AG08396 (cell line): ENCODE measurements at regions not wholly inside any gene's neighbourhood (a gene's known extent, or its start where the extent isn't known, plus 50 kb on each side); places are given as distances from the start of the nearest gene placed in this dataset.
"Not testable (repeated sequence)": the region's sequence is repeated elsewhere in the genome, so short reads cannot be mapped to it uniquely, and the experiment has no call there.

Experiments
- DNase-seq: peaks from one replicate; pipeline ENCODE4 v3.0.0; 2012; ENCODE audit warnings: low spot score, mixed read lengths

- no peak for DNase-seq
Measured at GRCh38 chr1:194809665-194810064, 1623.3 kb upstream of the B3GALT2 start.

GRCh38 chr1:194809215-194809614 is 1622.8 kb upstream of the B3GALT2 start:
- no peak for DNase-seq

GRCh38 chr1:194807530-194808220 is 1621.3 kb upstream of the B3GALT2 start:
- DNase-seq: no peak

- DNase-seq: no peak
Measured at GRCh38 chr1:194802572-194802971, 1616.2 kb upstream of the B3GALT2 start.

GRCh38 chr1:194795917-194796593 is 1609.6 kb upstream of the B3GALT2 start:
- DNase-seq: no peak

GRCh38 chr1:194787001-194787400 is 1600.6 kb upstream of the B3GALT2 start:
- no peak for DNase-seq

GRCh38 chr1:194786027-194786426 is 1599.6 kb upstream of the B3GALT2 start:
- no peak for DNase-seq

GRCh38 chr1:194776657-194777056 is 1590.2 kb upstream of the B3GALT2 start:
- no peak for DNase-seq

- DNase-seq: no peak
Measured at GRCh38 chr1:194774535-194774934, 1588.1 kb upstream of the B3GALT2 start.

GRCh38 chr1:194755241-194755994 is 1569.0 kb upstream of the B3GALT2 start:
- no peak for DNase-seq

GRCh38 chr1:194738843-194739242 is 1552.4 kb upstream of the B3GALT2 start:
- DNase-seq: not testable (repeated sequence)

- no peak for DNase-seq
Measured at GRCh38 chr1:194734970-194735369, 1548.6 kb upstream of the B3GALT2 start.

GRCh38 chr1:194731025-194731424 is 1544.6 kb upstream of the B3GALT2 start:
- no peak for DNase-seq

GRCh38 chr1:194730304-194730703 is 1543.9 kb upstream of the B3GALT2 start:
- DNase-seq: no peak

- no peak for DNase-seq
Measured at GRCh38 chr1:194723067-194723466, 1536.7 kb upstream of the B3GALT2 start.

GRCh38 chr1:194717941-194718340 is 1531.5 kb upstream of the B3GALT2 start:
- no peak for DNase-seq

GRCh38 chr1:194717334-194717733 is 1530.9 kb upstream of the B3GALT2 start:
- no peak for DNase-seq

GRCh38 chr1:194710671-194711070 is 1524.3 kb upstream of the B3GALT2 start:
- DNase-seq: no peak

- no peak for DNase-seq
Measured at GRCh38 chr1:194709439-194709838, 1523.0 kb upstream of the B3GALT2 start.

- DNase-seq: no peak
Measured at GRCh38 chr1:194707074-194707473, 1520.7 kb upstream of the B3GALT2 start.

- no peak for DNase-seq
Measured at GRCh38 chr1:194705123-194705854, 1518.9 kb upstream of the B3GALT2 start.

- no peak for DNase-seq
Measured at GRCh38 chr1:194698908-194699318, 1512.5 kb upstream of the B3GALT2 start.
